HepG2 (cell line): ENCODE measurements at regions not wholly inside any gene's neighbourhood (a gene's known extent, or its start where the extent isn't known, plus 50 kb on each side); places are given as distances from the start of the nearest gene placed in this dataset.

Source experiments
- ATAC-seq: fragments of 200-7000 bp; cut with Tn5 transposase; 3 replicates; pipeline ENCODE4 v1.9.1; 2020; ENCODE audit warnings: mild to moderate bottlenecking, moderate library complexity
- BruUV-seq: library from RNA; stranded (reverse); fragments of 400-500 nt; replicated peaks from 2 replicates; lab custom pipeline; 2021; lab: Mats Ljungman, UMichigan
- CTCF ChIA-PET: fragments of 300-600 bp; formaldehyde crosslinking; extraction: SDS; loops from one replicate; lab custom pipeline; 2021; ENCODE audit warnings: low total read pairs, inconsistent platforms, low intra/inter-chr PET ratio; lab: Yijun Ruan, JAX
- POLR2A ChIA-PET: fragments of 350-600 bp; sonication (Branson Sonifier 250); formaldehyde crosslinking; loops from one replicate; lab custom pipeline; 2020; ENCODE audit warnings: antibody characterized with exemption, inconsistent platforms; lab: Yijun Ruan, JAX
- DNase-seq: peaks from one replicate; pipeline ENCODE4 v3.0.0-alpha.2; 2015; ENCODE audit warnings: low spot score
- FAIRE-seq: peaks from 3 replicates; lab custom pipeline; 2011; peaks lifted over from hg19 to GRCh38; lab: Jason Lieb, UNC
- H2AFZ ChIP-seq: one replicate; pipeline ENCODE4 v1.6.1; 2011; ENCODE audit warnings: low read length, inconsistent platforms
- H3K27ac ChIP-seq: fragments of 300-600 bp; 3 replicates; pipeline ENCODE4 v1.8.0; 2011; ENCODE audit warnings: mixed run types, mild to moderate bottlenecking, mixed read lengths, low read length, inconsistent platforms; ENCODE audit not compliant: insufficient read depth; ENCODE audit errors: extremely low read length
- H3K27me3 ChIP-seq, 2 experiments: fragments of 200-600 bp in 1 of 2; 2 replicates in 1 of 2; 3 replicates in 1 of 2; pipeline versions ENCODE4 v1.6.0 to v1.8.0; 2011; ENCODE audit warnings: low read length in 2 of 2, mild to moderate bottlenecking in 2 of 2, moderate library complexity in 2 of 2, inconsistent platforms in 1 of 2; ENCODE audit not compliant: insufficient read depth in 2 of 2, control insufficient read depth in 1 of 2
- H3K36me3 ChIP-seq, 2 experiments: fragments of 200-600 bp in 1 of 2; replicated peaks in 1 of 2; 2 replicates in 1 of 2; 3 replicates in 1 of 2; pipeline versions ENCODE4 v1.5.1 to v1.8.0; 2011; ENCODE audit warnings: low read length in 2 of 2, inconsistent platforms in 1 of 2; ENCODE audit not compliant: insufficient read depth in 2 of 2, control insufficient read depth in 1 of 2
- H3K4me1 ChIP-seq: 2 replicates; pipeline ENCODE4 v1.5.1; 2012; ENCODE audit warnings: low read length, inconsistent platforms; ENCODE audit not compliant: insufficient read depth
- H3K4me2 ChIP-seq: 2 replicates; pipeline ENCODE4 v1.6.0; 2011; ENCODE audit warnings: low read depth, low read length, inconsistent platforms
- H3K4me3 ChIP-seq, 3 experiments: fragments of 200-600 bp in 1 of 3; sonication (generic), shearing (Covaris generic) in 1 of 3; replicated peaks in 1 of 3; 2 replicates each; pipeline ENCODE4 v1.5.1; 2011 to 2016; ENCODE audit warnings: low read length in 3 of 3, inconsistent platforms in 2 of 3, low read depth in 2 of 3, mild to moderate bottlenecking in 2 of 3, control low read depth in 1 of 3, mixed read lengths in 1 of 3; ENCODE audit not compliant: insufficient read depth in 1 of 3
- H3K79me2 ChIP-seq: one replicate; pipeline ENCODE4 v1.6.1; 2011; ENCODE audit warnings: low read length, inconsistent platforms; ENCODE audit not compliant: insufficient read depth
- H3K9ac ChIP-seq: 2 replicates; pipeline ENCODE4 v1.6.0; 2011; ENCODE audit warnings: mild to moderate bottlenecking, low read depth, low read length, inconsistent platforms; ENCODE audit not compliant: insufficient read depth
- H3K9me3 ChIP-seq: 2 replicates; pipeline ENCODE4 v1.5.1; 2012; ENCODE audit warnings: mild to moderate bottlenecking, low read length
- H4K20me1 ChIP-seq: 2 replicates; pipeline ENCODE4 v1.6.0; 2011; ENCODE audit warnings: inconsistent platforms, mild to moderate bottlenecking, low read length, moderate library complexity; ENCODE audit not compliant: insufficient read depth
- MIER3 ChIP-seq: IDR thresholded peaks from 2 replicates; pipeline ENCODE4 v1.6.1; 2016; ENCODE audit warnings: missing compliant biosample characterization, borderline replicate concordance
- NFKB2 ChIP-seq: sonication (generic); formaldehyde crosslinking; IDR thresholded peaks from 2 replicates; pipeline ENCODE4 v1.4.0; 2020; ENCODE audit warnings: missing genetic modification reagents, borderline replicate concordance
- TP53 ChIP-seq: sonication (generic); formaldehyde crosslinking; conservative IDR thresholded peaks from 2 replicates; pipeline ENCODE4 v1.4.0; 2020; ENCODE audit warnings: missing genetic modification reagents
- ZC3H13 ChIP-seq: sonication (generic); formaldehyde crosslinking; IDR thresholded peaks from 2 replicates; pipeline ENCODE4 v1.8.1; 2023; ENCODE audit warnings: mild to moderate bottlenecking, missing genetic modification reagents, moderate library complexity
- ZNF430 ChIP-seq: sonication (generic); formaldehyde crosslinking; IDR thresholded peaks from 2 replicates; pipeline ENCODE4 v1.9.0; 2021; ENCODE audit warnings: mild to moderate bottlenecking, missing genetic modification reagents
- ZNF841 ChIP-seq: sonication (generic); formaldehyde crosslinking; IDR thresholded peaks from 2 replicates; pipeline ENCODE4 v1.8.1; 2023; ENCODE audit warnings: missing genetic modification reagents, borderline replicate concordance
- ZNF850 ChIP-seq: sonication (generic); formaldehyde crosslinking; conservative IDR thresholded peaks from 2 replicates; pipeline ENCODE4 v1.9.0; 2021; ENCODE audit warnings: mild to moderate bottlenecking, missing genetic modification reagents
- WGBS: methylation state at CpG from one replicate; pipeline ENCODE4 v1.1.6; 2017; ENCODE audit warnings: low lambda C conversion rate; 5-methylcytosine and 5-hydroxymethylcytosine counted together
- in situ Hi-C: cut with HindIII; loops from 2 replicates; pipeline ENCODE4 v1.10.0; 2017; ENCODE audit warnings: low pct_unique_long_range_greater_than_20kb; ENCODE audit not compliant: extremely low pct_ligation_motif_present
- intact Hi-C: fragments of 100-400 bp; cut with micrococcal nuclease; formaldehyde crosslinking; loops from one replicate; pipeline ENCODE4 v1.10.0; 2022; ENCODE audit not compliant: unreplicated experiment
- TF ChIP-seq, protein P1 (sequence below): sonication (generic); formaldehyde crosslinking; IDR thresholded peaks from 2 replicates; pipeline ENCODE4 v1.8.1; 2022; ENCODE audit warnings: low read depth, mild to moderate bottlenecking, missing genetic modification reagents

DNA sequence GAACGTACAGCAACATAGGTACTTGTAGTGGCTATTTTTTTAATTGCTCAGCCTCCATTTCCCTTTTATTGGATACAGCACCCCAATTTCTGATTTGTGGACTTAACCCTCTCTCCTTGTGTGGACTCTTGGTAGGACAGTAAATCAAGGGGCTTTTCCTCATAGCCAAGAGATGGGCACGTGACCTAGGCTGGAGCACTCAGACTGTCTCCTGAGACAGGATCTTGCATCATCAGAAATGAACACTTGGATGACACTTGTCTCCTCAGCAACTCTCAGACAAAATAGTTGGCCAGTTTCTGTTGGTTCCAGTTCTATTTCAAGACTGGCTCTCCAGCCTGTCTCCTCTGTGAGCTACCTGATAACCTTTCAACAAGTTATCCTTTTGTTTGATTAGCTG, 112.9 kb upstream of the ZNF678 start:
- H3K27me3 ChIP-seq: peaks cover 0 to 15% of the 10 kb centered on the region in 2 experiments; a peak in 2 of 5 replicates
- H3K27ac ChIP-seq: no peak overlapping the region
- ATAC-seq (no peak), DNase-seq (no peak), FAIRE-seq (no peak)
- intact Hi-C loops (no loop called here), in situ Hi-C loops (no loop called here)
- POLR2A ChIA-PET: no interaction called here
- TF ChIP-seq MIER3 (CRISPR knock-in tag): no peak
- no peak for TF ChIP-seq TP53
- CTCF ChIA-PET: no interaction called here
- no peak overlapping the region for H3K4me3 ChIP-seq
- no peaks in the 10 kb centered on the region for H3K79me2 ChIP-seq
- 50% methylated on average over 2 of the region's 2 CpGs for WGBS
- no peak overlapping the region for H3K4me2 ChIP-seq
- H3K9me3 ChIP-seq: no peaks in the 10 kb centered on the region
- no peaks in the 10 kb centered on the region for H4K20me1 ChIP-seq
- H3K4me1 ChIP-seq: no peaks in the 10 kb centered on the region
- no TSS peak for BruUV-seq
- H3K9ac ChIP-seq: no peak overlapping the region
- H3K36me3 ChIP-seq: no peaks in the 10 kb centered on the region
- H2AFZ ChIP-seq: no peak overlapping the region

DNA sequence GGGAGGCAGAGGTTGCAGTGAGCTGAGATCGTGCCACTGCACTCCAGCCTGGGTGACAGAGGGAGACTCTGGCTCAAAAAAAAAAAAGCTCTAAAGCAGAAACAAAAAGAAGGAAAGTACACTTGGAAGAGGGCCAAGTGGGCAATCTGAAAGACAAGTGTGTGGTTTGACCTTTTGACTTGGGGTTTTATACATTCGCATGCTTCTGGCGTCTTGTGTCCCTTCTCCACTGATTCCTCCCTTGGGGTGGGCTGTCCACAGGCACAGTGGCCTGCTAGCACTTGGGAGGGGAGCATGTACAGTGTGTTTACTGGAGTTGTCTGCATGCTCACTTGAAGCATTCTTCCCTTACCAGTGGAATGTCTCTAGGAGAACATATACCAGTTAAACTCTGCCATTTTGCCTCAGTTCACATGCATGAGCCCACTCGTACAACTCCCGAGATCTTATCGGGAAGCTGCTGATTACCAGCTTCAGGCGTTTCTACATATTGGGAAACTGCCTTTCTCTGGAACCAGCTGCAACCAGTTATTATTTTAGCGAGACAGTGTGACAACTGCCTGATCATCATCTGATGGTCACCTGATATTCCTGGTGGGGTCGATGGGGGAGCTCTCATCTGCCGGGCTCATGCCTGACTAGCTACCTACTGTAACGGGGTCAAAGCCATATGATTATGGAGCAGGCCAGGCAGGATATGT, 113.5 kb upstream of the ZNF678 start:
- no TSS peak for BruUV-seq
- no peak for FAIRE-seq
- Histone ChIP-seq H2AFZ (no peak overlapping the region), H4K20me1 (no peaks in the 10 kb centered on the region), H3K4me1 (no peaks in the 10 kb centered on the region), H3K27me3 (peaks cover 0 to 12% of the 10 kb centered on the region in 2 experiments; a peak in 2 of 5 replicates)
- TF ChIP-seq, protein P1, sequence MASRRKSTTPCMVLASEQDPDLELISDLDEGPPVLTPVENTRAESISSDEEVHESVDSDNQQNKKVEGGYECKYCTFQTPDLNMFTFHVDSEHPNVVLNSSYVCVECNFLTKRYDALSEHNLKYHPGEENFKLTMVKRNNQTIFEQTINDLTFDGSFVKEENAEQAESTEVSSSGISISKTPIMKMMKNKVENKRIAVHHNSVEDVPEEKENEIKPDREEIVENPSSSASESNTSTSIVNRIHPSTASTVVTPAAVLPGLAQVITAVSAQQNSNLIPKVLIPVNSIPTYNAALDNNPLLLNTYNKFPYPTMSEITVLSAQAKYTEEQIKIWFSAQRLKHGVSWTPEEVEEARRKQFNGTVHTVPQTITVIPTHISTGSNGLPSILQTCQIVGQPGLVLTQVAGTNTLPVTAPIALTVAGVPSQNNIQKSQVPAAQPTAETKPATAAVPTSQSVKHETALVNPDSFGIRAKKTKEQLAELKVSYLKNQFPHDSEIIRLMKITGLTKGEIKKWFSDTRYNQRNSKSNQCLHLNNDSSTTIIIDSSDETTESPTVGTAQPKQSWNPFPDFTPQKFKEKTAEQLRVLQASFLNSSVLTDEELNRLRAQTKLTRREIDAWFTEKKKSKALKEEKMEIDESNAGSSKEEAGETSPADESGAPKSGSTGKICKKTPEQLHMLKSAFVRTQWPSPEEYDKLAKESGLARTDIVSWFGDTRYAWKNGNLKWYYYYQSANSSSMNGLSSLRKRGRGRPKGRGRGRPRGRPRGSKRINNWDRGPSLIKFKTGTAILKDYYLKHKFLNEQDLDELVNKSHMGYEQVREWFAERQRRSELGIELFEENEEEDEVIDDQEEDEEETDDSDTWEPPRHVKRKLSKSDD (CRISPR knock-in tag): no peak
- TF ChIP-seq ZC3H13: no peak
- no peak for TF ChIP-seq ZNF850 (CRISPR knock-in tag)
- TF ChIP-seq NFKB2 (CRISPR knock-in tag): no peak
- no peak for TF ChIP-seq ZNF430 (CRISPR knock-in tag)
- no peak for TF ChIP-seq ZNF841
- TF ChIP-seq, all 625 proteins: peak for 0
- H3K79me2 ChIP-seq: no peaks in the 10 kb centered on the region
- no peak overlapping the region for H3K4me3 ChIP-seq
- H3K36me3 ChIP-seq: no peaks in the 10 kb centered on the region
- intact Hi-C loops (no loop called here), in situ Hi-C loops (no loop called here)
- no peak overlapping the region for H3K27ac ChIP-seq
- CTCF ChIA-PET: interaction anchor here (1.2 kb wide), 1 partner anchor 215 kb away, joined by 5 read pairs; no protein-coding TSS in a partner anchor
- no peak for ATAC-seq
- no peak overlapping the region for H3K9ac ChIP-seq
- no peak for DNase-seq
- WGBS: 22% methylated on average over 11 of the region's 11 CpGs
- no peaks in the 10 kb centered on the region for H3K9me3 ChIP-seq
- POLR2A ChIA-PET: no interaction called here
- no peak overlapping the region for H3K4me2 ChIP-seq
